ENCODE measurements at regions not wholly inside any gene's neighbourhood (a gene's known extent, or its start where the extent isn't known, plus 50 kb on each side); places are given as distances from the start of the nearest gene placed in this dataset.

GRCh38 chr5:61901997-61902396, 404.0 kb upstream of the KIF2A start:
- no peak overlapping the region for H3K9ac ChIP-seq (ENCODE audit: low read length)
- H3K4me3 ChIP-seq (ENCODE audit: low read length) = no peak overlapping the region
- no peak overlapping the region for H3K27ac ChIP-seq (ENCODE audit: low read length)
- H3K27me3 ChIP-seq (ENCODE audit: control insufficient read depth, insufficient read depth, low read length) = no peaks in the 10 kb centered on the region
- H3K4me1 ChIP-seq (ENCODE audit: control insufficient read depth, low read depth, low read length) = no peaks in the 10 kb centered on the region
- H3K9me3 ChIP-seq (ENCODE audit: control insufficient read depth, low read depth, low read length) = no peaks in the 10 kb centered on the region
- H3K36me3 ChIP-seq (ENCODE audit: control insufficient read depth, low read depth, low read length) = no peaks in the 10 kb centered on the region

- Histone ChIP-seq H3K27me3 (ENCODE audit: control insufficient read depth, insufficient read depth, low read length) (no peaks in the 10 kb centered on the region), H3K9ac (ENCODE audit: low read length) (no peak overlapping the region)
These were observed 401.3 kb upstream of the KIF2A start for GRCh38 chr5:61904730-61905129.

DNA sequence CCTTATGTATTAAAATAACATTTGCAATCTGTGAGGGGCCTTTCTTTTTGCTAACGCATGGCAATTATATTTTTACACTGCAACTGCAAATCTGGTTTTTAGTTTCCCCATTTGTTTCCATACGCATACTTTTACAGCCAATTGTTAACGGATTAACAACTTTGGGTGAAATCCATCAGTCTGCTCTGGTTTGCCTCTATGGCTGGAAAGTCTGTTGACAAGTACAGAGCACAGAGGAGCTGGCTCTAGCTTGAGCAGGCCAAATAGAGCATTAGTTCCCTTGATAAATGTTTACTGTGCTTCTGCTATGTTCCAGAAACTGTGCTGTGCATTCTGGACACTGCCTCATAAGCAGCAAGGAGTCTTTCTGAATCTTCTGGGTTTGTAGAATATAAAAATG, 400.4 kb upstream of the KIF2A start:
- Histone ChIP-seq H3K9ac (ENCODE audit: low read length) (no peak overlapping the region), H3K4me3 (ENCODE audit: low read length) (no peak overlapping the region), H3K36me3 (ENCODE audit: control insufficient read depth, low read depth, low read length) (no peaks in the 10 kb centered on the region), H3K9me3 (ENCODE audit: control insufficient read depth, low read depth, low read length) (no peaks in the 10 kb centered on the region), H3K27ac (ENCODE audit: low read length) (no peak overlapping the region), H3K27me3 (ENCODE audit: control insufficient read depth, insufficient read depth, low read length) (no peaks in the 10 kb centered on the region), H3K4me1 (ENCODE audit: control insufficient read depth, low read depth, low read length) (no peaks in the 10 kb centered on the region)

More at GRCh38 chr5:61904730-61905129, 401.3 kb upstream of the KIF2A start:
- Histone ChIP-seq H3K4me1 (ENCODE audit: control insufficient read depth, low read depth, low read length) (no peaks in the 10 kb centered on the region), H3K4me3 (ENCODE audit: low read length) (no peak overlapping the region), H3K36me3 (ENCODE audit: control insufficient read depth, low read depth, low read length) (no peaks in the 10 kb centered on the region), H3K27ac (ENCODE audit: low read length) (no peak overlapping the region), H3K9me3 (ENCODE audit: control insufficient read depth, low read depth, low read length) (no peaks in the 10 kb centered on the region)

GRCh38 chr5:61906820-61907219, 399.2 kb upstream of the KIF2A start:
- Histone ChIP-seq H3K27me3 (ENCODE audit: control insufficient read depth, insufficient read depth, low read length) (no peaks in the 10 kb centered on the region), H3K9me3 (ENCODE audit: control insufficient read depth, low read depth, low read length) (no peaks in the 10 kb centered on the region), H3K36me3 (ENCODE audit: control insufficient read depth, low read depth, low read length) (no peaks in the 10 kb centered on the region), H3K9ac (ENCODE audit: low read length) (no peak overlapping the region), H3K4me1 (ENCODE audit: control insufficient read depth, low read depth, low read length) (no peaks in the 10 kb centered on the region), H3K4me3 (ENCODE audit: low read length) (no peak overlapping the region), H3K27ac (ENCODE audit: low read length) (no peak overlapping the region)

- H3K4me3 ChIP-seq (ENCODE audit: low read length) = no peak overlapping the region
- no peaks in the 10 kb centered on the region for H3K36me3 ChIP-seq (ENCODE audit: control insufficient read depth, low read depth, low read length)
- no peak overlapping the region for H3K9ac ChIP-seq (ENCODE audit: low read length)
- H3K27ac ChIP-seq (ENCODE audit: low read length) = no peak overlapping the region
- H3K27me3 ChIP-seq (ENCODE audit: control insufficient read depth, insufficient read depth, low read length) = no peaks in the 10 kb centered on the region
- H3K4me1 ChIP-seq (ENCODE audit: control insufficient read depth, low read depth, low read length) = no peaks in the 10 kb centered on the region
- peaks cover 6% of the 10 kb centered on the region for H3K9me3 ChIP-seq (ENCODE audit: control insufficient read depth, low read depth, low read length)
These were observed 398.0 kb upstream of the KIF2A start for GRCh38 chr5:61907995-61908394.

DNA sequence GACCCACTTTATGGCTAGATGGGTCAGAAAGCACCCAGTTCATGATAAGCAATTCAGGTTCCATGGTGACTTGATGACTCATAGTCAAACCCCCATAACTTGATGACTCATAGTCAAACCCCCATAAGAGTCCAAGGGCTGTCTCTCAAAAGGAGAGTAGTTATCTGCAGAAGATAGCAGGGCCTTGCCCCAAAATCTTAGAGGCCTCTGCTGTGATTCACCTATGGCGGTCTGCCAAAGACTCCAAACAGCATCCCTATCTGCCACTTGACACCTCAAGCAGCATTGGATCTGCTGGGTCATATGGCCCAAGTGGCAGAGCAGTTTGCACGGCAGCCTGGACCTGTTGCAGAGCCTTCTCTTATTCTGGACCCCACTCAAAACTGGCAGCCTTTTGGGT, 395.2 kb upstream of the KIF2A start:
- no peak overlapping the region for H3K27ac ChIP-seq (ENCODE audit: low read length)
- no peak overlapping the region for H3K9ac ChIP-seq (ENCODE audit: low read length)
- H3K4me3 ChIP-seq (ENCODE audit: low read length) = no peak overlapping the region
- no peaks in the 10 kb centered on the region for H3K36me3 ChIP-seq (ENCODE audit: control insufficient read depth, low read depth, low read length)
- no peaks in the 10 kb centered on the region for H3K4me1 ChIP-seq (ENCODE audit: control insufficient read depth, low read depth, low read length)
- H3K27me3 ChIP-seq (ENCODE audit: control insufficient read depth, insufficient read depth, low read length) = no peaks in the 10 kb centered on the region
- H3K9me3 ChIP-seq (ENCODE audit: control insufficient read depth, low read depth, low read length) = peaks cover 9% of the 10 kb centered on the region

GRCh38 chr5:61912559-61912958, 393.4 kb upstream of the KIF2A start:
- peaks cover 9% of the 10 kb centered on the region for H3K9me3 ChIP-seq (ENCODE audit: control insufficient read depth, low read depth, low read length)
- H3K36me3 ChIP-seq (ENCODE audit: control insufficient read depth, low read depth, low read length) = no peaks in the 10 kb centered on the region
- no peaks in the 10 kb centered on the region for H3K4me1 ChIP-seq (ENCODE audit: control insufficient read depth, low read depth, low read length)
- no peaks in the 10 kb centered on the region for H3K27me3 ChIP-seq (ENCODE audit: control insufficient read depth, insufficient read depth, low read length)
- H3K9ac ChIP-seq (ENCODE audit: low read length) = no peak overlapping the region
- H3K27ac ChIP-seq (ENCODE audit: low read length) = no peak overlapping the region
- H3K4me3 ChIP-seq (ENCODE audit: low read length) = no peak overlapping the region

- Histone ChIP-seq H3K4me3 (ENCODE audit: low read length) (no peak overlapping the region), H3K27ac (ENCODE audit: low read length) (no peak overlapping the region), H3K27me3 (ENCODE audit: control insufficient read depth, insufficient read depth, low read length) (no peaks in the 10 kb centered on the region), H3K36me3 (ENCODE audit: control insufficient read depth, low read depth, low read length) (no peaks in the 10 kb centered on the region), H3K9ac (ENCODE audit: low read length) (no peak overlapping the region), H3K9me3 (ENCODE audit: control insufficient read depth, low read depth, low read length) (peaks cover 9% of the 10 kb centered on the region), H3K4me1 (ENCODE audit: control insufficient read depth, low read depth, low read length) (no peaks in the 10 kb centered on the region)
These were observed 390.4 kb upstream of the KIF2A start for GRCh38 chr5:61915646-61916045.

DNA sequence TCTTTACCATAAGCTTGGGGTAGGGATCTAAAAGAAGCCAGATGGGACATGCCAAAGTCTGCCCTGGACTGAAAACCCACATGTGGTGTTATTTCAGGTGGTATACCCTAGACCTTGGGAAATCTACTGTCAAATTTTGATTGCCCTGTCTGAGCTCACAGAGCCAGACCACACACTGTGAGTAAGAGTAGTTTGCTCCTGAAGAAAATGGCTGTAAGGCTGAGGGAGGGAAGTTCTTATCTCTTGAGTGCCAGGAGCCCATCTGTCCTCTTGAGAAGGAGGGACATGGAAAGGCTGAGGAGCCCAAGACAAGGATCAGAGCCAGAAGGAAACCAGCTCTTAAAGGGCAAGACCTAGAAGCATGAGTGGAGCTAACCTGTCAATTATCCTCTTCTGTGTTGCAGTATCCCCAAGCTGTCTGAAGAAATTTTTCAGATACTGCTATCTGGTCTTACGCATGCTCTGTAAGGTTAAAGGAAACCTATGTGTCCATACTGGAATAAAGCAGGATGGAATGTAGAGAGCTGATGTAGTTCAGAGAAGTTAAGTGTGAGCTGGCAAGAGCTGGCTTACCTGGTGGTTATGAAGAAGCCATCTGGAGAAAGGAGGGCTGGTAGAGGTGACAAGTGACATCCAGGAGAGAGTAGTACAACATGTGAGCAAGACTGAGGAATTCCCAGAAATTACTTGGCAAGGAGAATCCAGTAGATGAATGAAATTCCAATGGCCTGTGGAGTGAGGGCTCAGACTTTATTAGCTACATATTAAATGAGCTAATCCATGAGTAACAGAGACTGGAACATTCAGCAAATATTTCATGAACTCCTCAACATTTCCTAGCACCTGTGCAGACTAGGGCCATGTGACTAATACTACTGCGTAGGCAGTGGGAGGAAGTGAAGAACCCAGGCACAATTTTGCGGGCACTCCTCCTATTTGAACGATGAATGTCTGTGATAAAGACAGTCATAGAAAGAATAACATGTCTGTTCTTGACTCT, 389.1 kb upstream of the KIF2A start:
- no peaks in the 10 kb centered on the region for H3K4me1 ChIP-seq (ENCODE audit: control insufficient read depth, low read depth, low read length)
- no peak overlapping the region for H3K27ac ChIP-seq (ENCODE audit: low read length)
- H3K9ac ChIP-seq (ENCODE audit: low read length) = no peak overlapping the region
- no peaks in the 10 kb centered on the region for H3K36me3 ChIP-seq (ENCODE audit: control insufficient read depth, low read depth, low read length)
- H3K4me3 ChIP-seq (ENCODE audit: low read length) = no peak overlapping the region
- H3K27me3 ChIP-seq (ENCODE audit: control insufficient read depth, insufficient read depth, low read length) = no peaks in the 10 kb centered on the region
- peaks cover 9% of the 10 kb centered on the region for H3K9me3 ChIP-seq (ENCODE audit: control insufficient read depth, low read depth, low read length)

DNA sequence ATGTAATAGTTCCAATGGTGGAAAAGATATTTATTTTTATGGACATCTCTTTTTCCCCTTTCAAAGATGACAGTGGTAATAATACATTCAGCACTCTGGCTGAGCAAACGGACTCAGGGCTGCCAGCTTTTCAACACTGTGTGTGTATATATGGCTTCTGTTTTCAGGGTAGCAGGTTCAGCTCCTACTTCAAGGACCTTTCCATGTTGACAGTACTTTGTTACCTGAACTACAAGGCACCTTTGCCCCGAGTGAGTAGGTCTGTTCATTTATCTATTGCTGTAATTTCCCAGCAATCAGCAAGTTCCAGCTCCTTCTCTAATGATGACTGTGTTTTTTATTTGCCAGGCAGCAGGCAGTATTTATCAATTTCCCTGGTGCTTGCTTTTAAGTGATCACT, 387.4 kb upstream of the KIF2A start:
- H3K9ac ChIP-seq (ENCODE audit: low read length) = no peak overlapping the region
- H3K4me1 ChIP-seq (ENCODE audit: control insufficient read depth, low read depth, low read length) = peaks cover under 1% of the 10 kb centered on the region
- H3K36me3 ChIP-seq (ENCODE audit: control insufficient read depth, low read depth, low read length) = no peaks in the 10 kb centered on the region
- no peak overlapping the region for H3K27ac ChIP-seq (ENCODE audit: low read length)
- no peaks in the 10 kb centered on the region for H3K9me3 ChIP-seq (ENCODE audit: control insufficient read depth, low read depth, low read length)
- no peaks in the 10 kb centered on the region for H3K27me3 ChIP-seq (ENCODE audit: control insufficient read depth, insufficient read depth, low read length)
- no peak overlapping the region for H3K4me3 ChIP-seq (ENCODE audit: low read length)

- Histone ChIP-seq H3K4me1 (ENCODE audit: control insufficient read depth, low read depth, low read length) (peaks cover 10% of the 10 kb centered on the region), H3K27me3 (ENCODE audit: control insufficient read depth, insufficient read depth, low read length) (no peaks in the 10 kb centered on the region), H3K36me3 (ENCODE audit: control insufficient read depth, low read depth, low read length) (no peaks in the 10 kb centered on the region), H3K27ac (ENCODE audit: low read length) (no peak overlapping the region), H3K9me3 (ENCODE audit: control insufficient read depth, low read depth, low read length) (no peaks in the 10 kb centered on the region), H3K4me3 (ENCODE audit: low read length) (no peak overlapping the region), H3K9ac (ENCODE audit: low read length) (no peak overlapping the region)
These were observed 386.1 kb upstream of the KIF2A start for GRCh38 chr5:61919920-61920319.

DNA sequence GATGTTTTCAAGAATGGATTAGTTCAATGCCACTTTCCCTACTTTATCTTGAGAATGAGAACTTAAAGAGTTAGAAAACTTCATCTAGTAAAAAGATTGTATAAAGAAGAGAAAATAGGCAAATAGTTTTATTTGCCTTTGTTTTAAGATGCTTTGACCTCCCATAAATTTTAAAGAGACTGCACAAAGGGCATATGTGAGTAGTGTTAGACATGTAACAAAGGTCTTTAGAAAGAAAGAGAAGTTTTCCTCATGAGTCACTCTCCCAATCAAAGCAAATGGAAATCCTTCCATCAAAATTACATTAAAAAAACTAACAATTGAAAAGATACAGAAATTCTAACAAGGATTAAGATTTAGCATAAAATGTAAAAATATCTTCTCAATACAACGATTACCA, 381.8 kb upstream of the KIF2A start:
- no peaks in the 10 kb centered on the region for H3K27me3 ChIP-seq (ENCODE audit: control insufficient read depth, insufficient read depth, low read length)

More for the DNA sequence above, 381.8 kb upstream of the KIF2A start:
- Histone ChIP-seq H3K27ac (ENCODE audit: low read length) (no peak overlapping the region), H3K9ac (ENCODE audit: low read length) (no peak overlapping the region), H3K36me3 (ENCODE audit: control insufficient read depth, low read depth, low read length) (no peaks in the 10 kb centered on the region), H3K4me1 (ENCODE audit: control insufficient read depth, low read depth, low read length) (peaks cover 10% of the 10 kb centered on the region), H3K9me3 (ENCODE audit: control insufficient read depth, low read depth, low read length) (no peaks in the 10 kb centered on the region), H3K4me3 (ENCODE audit: low read length) (no peak overlapping the region)
